ENCODE measurements at regions not wholly inside any gene's neighbourhood (a gene's known extent, or its start where the extent isn't known, plus 50 kb on each side); places are given as distances from the start of the nearest gene placed in this dataset.
"Not testable (repeated sequence)": the region's sequence is repeated elsewhere in the genome, so short reads cannot be mapped to it uniquely, and the experiment has no call there.

DNA sequence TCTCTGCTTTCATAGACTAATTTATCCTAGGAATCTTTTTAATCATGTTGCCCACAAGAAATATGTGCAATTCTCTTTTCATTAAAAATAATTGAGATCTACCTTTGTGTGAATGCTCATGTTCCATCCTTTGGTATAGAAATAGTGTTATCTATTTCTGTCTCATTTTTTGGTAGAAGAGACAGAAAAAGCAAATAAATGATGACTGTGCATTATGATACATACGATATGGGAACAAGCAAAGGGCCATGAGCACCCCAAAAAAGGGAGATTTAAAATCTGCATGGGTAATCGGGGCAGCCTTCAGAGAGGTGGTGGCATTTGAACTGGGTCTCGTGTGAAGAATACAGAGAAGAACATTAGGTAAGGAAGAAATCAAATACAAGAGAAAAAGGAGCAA, 1197.5 kb upstream of the AUTS2 start:
- no peak for DNase-seq
- TF ChIP-seq POLR2A (IDR thresholded peaks at IDR 0.05) (no peak), EP300 (IDR thresholded peaks at IDR 0.05) (no peak), CTCF (IDR thresholded peaks at IDR 0.05) (no peak), POLR2AphosphoS5 (IDR thresholded peaks at IDR 0.05) (no peak)
- no peaks in the 10 kb centered on the region for H3K4me1 ChIP-seq
- H3K9me3 ChIP-seq, result no peaks in the 10 kb centered on the region
- 78 to 81% methylated on average over 3 of the region's 3 CpGs for WGBS, 2 donors
- no peak overlapping the region for H3K4me3 ChIP-seq
- H3K36me3 ChIP-seq, result no peaks in the 10 kb centered on the region
- no peaks in the 10 kb centered on the region for H3K27me3 ChIP-seq
- no peak for ATAC-seq (ENCODE audit: low FRiP score in 2 of 2)
- H3K27ac ChIP-seq, result no peak overlapping the region

GRCh38 chr7:68401313-68401712, 1197.0 kb upstream of the AUTS2 start:
- ATAC-seq (ENCODE audit: low FRiP score in 2 of 2), result no peak
- 82 to 87% methylated on average over 2 of the region's 2 CpGs for WGBS, 2 donors
- Histone ChIP-seq H3K4me1 (no peaks in the 10 kb centered on the region), H3K27ac (no peak overlapping the region), H3K4me3 (no peak overlapping the region), H3K36me3 (no peaks in the 10 kb centered on the region), H3K9me3 (no peaks in the 10 kb centered on the region), H3K27me3 (no peaks in the 10 kb centered on the region)
- no peak for DNase-seq
- TF ChIP-seq EP300 (IDR thresholded peaks at IDR 0.05) (no peak), POLR2AphosphoS5 (IDR thresholded peaks at IDR 0.05) (no peak), CTCF (IDR thresholded peaks at IDR 0.05) (no peak), POLR2A (IDR thresholded peaks at IDR 0.05) (no peak)

DNA sequence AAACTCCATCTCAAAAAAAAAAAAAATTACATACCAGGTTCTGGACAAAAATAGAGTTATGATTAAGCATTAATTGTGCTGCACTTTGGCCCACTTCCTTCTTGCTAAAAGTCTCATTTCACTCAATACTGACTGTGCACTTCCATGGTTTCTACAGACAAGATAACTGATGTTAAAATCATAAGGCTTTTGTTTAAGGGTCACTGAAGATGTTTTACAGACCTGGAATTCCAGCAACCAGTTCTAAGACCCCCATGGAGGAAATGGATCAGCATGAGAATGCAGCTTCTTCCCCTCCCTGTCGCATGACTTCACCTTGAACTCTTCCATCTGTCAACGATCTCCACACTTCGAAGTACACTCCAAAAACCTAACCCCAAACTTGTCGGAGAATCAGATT, 1191.8 kb upstream of the AUTS2 start:
- ATAC-seq (ENCODE audit: low FRiP score in 2 of 2), result no peak
- TF ChIP-seq EP300 (IDR thresholded peaks at IDR 0.05), result no peak
- Histone ChIP-seq H3K27ac (no peak overlapping the region), H3K9me3 (no peaks in the 10 kb centered on the region), H3K27me3 (no peaks in the 10 kb centered on the region), H3K4me1 (no peaks in the 10 kb centered on the region), H3K4me3 (no peak overlapping the region), H3K36me3 (no peaks in the 10 kb centered on the region)
- 59 to 63% methylated on average over 4 of the region's 4 CpGs for WGBS, 2 donors
- no peak for DNase-seq

DNA sequence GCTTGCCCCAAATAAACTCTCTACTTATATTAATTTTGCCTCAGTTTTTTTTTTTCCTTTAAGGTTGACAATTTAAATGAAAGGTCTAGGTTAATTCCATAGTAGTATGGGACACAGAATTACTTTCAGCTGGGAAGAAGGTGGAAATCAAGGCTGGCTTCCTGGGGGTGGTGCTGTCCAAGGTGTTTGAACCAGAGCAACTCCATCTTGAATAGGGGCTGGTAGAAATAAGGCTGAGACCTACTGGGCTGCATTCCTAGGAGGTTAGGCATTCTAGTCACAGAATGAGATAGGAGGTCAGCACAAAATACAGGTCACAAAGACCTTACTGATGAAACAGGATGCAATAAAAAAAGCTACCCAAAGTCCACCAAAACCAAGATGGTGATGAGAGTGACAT, 1190.8 kb upstream of the AUTS2 start:
- H3K36me3 ChIP-seq, result no peaks in the 10 kb centered on the region
- no peaks in the 10 kb centered on the region for H3K4me1 ChIP-seq
- H3K4me3 ChIP-seq, result no peak overlapping the region
- no peaks in the 10 kb centered on the region for H3K27me3 ChIP-seq
- no peak for DNase-seq
- ATAC-seq (ENCODE audit: low FRiP score in 2 of 2), result no peak
- no peak overlapping the region for H3K27ac ChIP-seq
- no peaks in the 10 kb centered on the region for H3K9me3 ChIP-seq
- TF ChIP-seq EP300 (IDR thresholded peaks at IDR 0.05), result no peak
- no peak for TF ChIP-seq POLR2A (IDR thresholded peaks at IDR 0.05)

- Histone ChIP-seq H3K27ac (no peak overlapping the region), H3K4me3 (no peak overlapping the region), H3K36me3 (no peaks in the 10 kb centered on the region), H3K4me1 (no peaks in the 10 kb centered on the region), H3K27me3 (no peaks in the 10 kb centered on the region), H3K9me3 (no peaks in the 10 kb centered on the region)
- DNase-seq (no peak), ATAC-seq (ENCODE audit: low FRiP score in 2 of 2) (no peak)
- no peak for TF ChIP-seq POLR2AphosphoS5 (IDR thresholded peaks at IDR 0.05)
- TF ChIP-seq CTCF (IDR thresholded peaks at IDR 0.05), result no peak
- TF ChIP-seq POLR2A (IDR thresholded peaks at IDR 0.05), result no peak
- no peak for TF ChIP-seq EP300 (IDR thresholded peaks at IDR 0.05)
- WGBS, 2 donors, result 85 to 92% methylated on average over 1 of the region's 1 CpG
These were observed 1189.4 kb upstream of the AUTS2 start for GRCh38 chr7:68408873-68409272.

DNA sequence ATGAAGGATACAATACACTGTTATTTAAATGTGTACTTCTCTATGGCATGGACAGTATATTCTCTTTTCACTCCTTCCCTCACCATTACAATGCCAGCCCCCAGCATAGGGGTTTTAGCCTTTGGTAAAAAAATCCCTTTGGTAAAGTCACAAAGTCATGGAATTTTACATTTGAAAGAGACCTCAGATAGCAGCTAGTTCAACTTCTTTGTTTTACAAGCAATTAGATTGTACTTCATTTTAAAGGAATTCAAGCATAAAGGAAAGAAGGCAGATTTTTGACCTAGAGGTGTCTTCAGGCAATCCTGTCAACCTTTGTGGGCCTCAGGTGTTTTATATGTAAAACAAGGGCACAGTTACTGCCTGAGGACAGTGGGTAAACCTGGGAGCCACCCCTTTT, 1188.4 kb upstream of the AUTS2 start:
- no peak overlapping the region for H3K27ac ChIP-seq
- H3K36me3 ChIP-seq, result no peaks in the 10 kb centered on the region
- DNase-seq (no peak), ATAC-seq (ENCODE audit: low FRiP score in 2 of 2) (no peak)
- TF ChIP-seq POLR2AphosphoS5 (IDR thresholded peaks at IDR 0.05), result no peak
- TF ChIP-seq POLR2A (IDR thresholded peaks at IDR 0.05), result no peak
- TF ChIP-seq CTCF (IDR thresholded peaks at IDR 0.05), result no peak
- no peak for TF ChIP-seq EP300 (IDR thresholded peaks at IDR 0.05)
- no peaks in the 10 kb centered on the region for H3K4me1 ChIP-seq
- no peaks in the 10 kb centered on the region for H3K27me3 ChIP-seq
- H3K9me3 ChIP-seq, result no peaks in the 10 kb centered on the region
- no peak overlapping the region for H3K4me3 ChIP-seq

DNA sequence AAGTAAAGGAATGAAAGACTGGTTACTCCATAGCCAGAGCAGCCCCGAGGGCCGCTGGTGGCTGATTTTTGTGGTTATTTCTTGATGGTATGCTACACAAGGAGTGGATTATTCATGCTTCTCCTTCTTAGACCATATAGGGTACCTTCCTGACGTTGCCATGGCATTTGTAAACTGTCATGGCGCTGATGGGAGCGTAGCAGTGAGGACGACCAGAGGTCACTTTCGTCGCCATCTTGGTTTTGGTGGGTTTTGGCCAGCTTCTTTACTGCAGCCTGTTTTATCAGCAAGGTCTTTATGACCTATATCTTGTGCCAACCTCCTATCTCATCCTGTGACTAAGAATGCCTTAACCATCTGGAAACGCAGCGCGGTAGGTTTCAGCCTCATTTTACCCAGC, 1187.6 kb upstream of the AUTS2 start:
- not testable (repeated sequence) for ATAC-seq (ENCODE audit: low FRiP score in 2 of 2); H3K36me3 ChIP-seq; DNase-seq; H3K4me1 ChIP-seq; H3K4me3 ChIP-seq; H3K27ac ChIP-seq; H3K9me3 ChIP-seq; H3K27me3 ChIP-seq
- 93% methylated on average over 11 of the region's 11 CpGs for WGBS, 2 donors
